NCI-H1694 treated with DMSO at 0.1 percent for 48 hours (cell line): ENCODE measurements at regions not wholly inside any gene's neighbourhood (a gene's known extent, or its start where the extent isn't known, plus 50 kb on each side); places are given as distances from the start of the nearest gene placed in this dataset.
"Not testable (repeated sequence)": the region's sequence is repeated elsewhere in the genome, so short reads cannot be mapped to it uniquely, and the experiment has no call there.

Experiments
- DNase-seq: peaks from one replicate; lab custom pipeline; 2025; lab: John Stamatoyannopoulos, UW

- no peak for DNase-seq
Observed at GRCh38 chr9:82382887-82383616, 394.5 kb downstream of the SPATA31D1 start.

DNA sequence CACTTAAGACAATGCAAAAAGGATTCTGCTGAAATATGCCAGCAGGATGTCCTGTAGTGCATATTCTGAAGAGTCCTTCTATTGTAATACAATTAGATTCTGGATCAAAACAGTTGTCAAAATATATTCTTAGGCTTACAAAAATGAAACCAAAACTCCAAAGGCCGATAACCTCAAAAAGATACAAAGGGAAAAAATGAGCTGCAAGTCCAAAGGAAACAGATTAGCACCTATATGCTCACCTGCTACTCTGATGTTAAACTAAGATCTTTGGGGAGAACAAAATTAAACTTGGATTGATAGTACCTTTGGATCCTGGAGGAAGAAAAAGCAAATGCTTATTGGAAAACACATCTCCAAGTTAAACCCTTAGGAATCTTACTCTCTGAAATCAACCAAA, 397.1 kb downstream of the SPATA31D1 start:
- DNase-seq, result no peak

- no peak for DNase-seq
Observed at GRCh38 chr9:82397534-82397933, 409.0 kb downstream of the SPATA31D1 start.

GRCh38 chr9:82404196-82404870, 415.8 kb downstream of the SPATA31D1 start:
- DNase-seq, result no peak

DNA sequence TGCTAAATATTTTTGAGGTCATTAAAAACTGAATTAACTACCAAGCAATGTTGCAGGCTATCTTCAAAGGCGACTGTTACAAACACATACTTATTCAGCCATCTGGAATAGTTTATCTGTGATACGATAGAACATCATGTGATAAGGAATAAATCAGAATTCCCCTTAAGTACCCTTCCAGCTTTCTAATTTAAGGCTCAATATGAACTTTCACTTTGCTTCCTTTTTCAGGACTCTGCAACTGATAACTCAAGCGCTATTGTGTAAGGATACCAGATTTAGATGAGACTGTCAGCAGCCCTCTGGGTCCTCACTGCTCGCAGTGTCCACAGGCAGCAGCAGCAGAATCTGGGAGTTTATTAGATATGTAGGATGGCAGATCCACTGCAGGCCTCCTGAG, 416.3 kb downstream of the SPATA31D1 start:
- DNase-seq, result no peak

GRCh38 chr9:82406456-82407085, 418.0 kb downstream of the SPATA31D1 start:
- no peak for DNase-seq

DNA sequence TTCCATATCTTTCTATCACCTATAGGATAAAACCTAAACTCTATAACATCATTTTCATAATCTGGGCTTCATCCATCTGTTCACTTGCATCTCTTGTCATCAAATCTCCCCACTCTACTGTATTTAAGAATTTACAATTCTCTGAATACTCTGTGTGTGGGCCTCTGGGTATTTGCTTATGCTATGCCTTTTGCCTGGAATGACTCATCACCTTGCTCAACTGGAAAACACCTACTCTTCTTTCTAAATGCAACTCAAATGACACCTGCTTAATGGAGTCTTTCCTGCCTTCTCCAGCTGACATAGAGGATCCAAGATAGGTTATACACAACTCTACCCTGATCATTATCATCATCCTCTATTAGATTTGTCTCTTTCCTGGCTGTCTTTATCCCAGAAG, 421.7 kb downstream of the SPATA31D1 start:
- no peak for DNase-seq

GRCh38 chr9:82410866-82411265, 422.3 kb downstream of the SPATA31D1 start:
- DNase-seq, result no peak

- DNase-seq, result no peak
Observed at GRCh38 chr9:82412586-82413305, 424.2 kb downstream of the SPATA31D1 start.

GRCh38 chr9:82417501-82417900, 428.9 kb downstream of the SPATA31D1 start:
- DNase-seq, result no peak

DNA sequence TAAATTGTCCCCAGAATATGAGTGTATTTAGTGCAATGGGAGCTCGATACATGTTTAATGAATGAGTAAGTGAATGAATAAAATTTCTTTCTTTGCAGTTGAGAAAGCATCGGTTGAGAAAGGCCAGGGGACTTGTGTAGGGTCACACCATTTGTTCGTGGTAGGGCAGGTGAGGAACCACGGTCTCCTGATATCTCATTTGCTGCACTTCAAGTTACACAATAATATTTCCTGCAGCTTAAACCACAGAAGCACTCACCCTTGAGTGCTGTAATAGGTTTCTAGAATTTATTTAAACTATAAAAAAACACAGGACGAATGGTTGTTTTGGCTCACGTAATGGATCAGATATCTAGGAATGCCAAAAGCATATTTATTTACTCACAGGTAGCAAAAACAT, 429.8 kb downstream of the SPATA31D1 start:
- no peak for DNase-seq

DNA sequence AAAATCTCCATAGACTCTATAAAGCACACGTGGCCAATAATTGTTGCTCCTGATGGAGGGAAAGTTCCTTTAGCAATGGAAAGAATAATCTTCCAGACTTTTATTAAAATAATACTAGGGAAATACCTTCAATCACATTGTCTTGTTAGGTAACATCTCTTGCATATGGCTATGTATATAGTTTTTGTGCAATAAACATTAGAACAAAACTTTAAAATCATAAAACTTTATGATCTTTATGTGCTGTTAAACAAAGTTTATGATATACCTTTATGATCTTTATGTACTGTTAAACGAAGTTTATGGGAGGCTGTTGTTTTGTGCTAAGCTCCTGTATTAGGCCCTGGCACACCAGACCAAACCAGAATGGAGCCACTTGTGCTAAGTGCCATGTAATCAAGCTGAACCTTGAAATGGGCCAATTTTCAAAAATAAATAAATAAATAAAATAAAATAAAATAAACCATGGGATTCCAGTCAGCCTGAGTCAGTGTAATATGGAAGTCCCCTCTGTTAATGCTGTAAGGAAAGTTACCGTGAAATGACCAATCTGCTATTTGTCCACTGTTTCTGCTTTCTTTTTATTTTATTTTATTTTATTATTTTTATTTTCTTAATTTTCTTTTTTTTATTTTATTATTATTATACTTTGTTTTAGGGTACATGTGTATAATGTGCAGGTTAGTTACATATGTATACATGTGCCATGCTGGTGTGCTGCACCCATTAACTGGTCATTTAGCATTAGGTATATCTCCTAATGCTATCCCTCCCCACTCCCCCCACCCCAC, 431.3 kb downstream of the SPATA31D1 start:
- no peak for DNase-seq

DNA sequence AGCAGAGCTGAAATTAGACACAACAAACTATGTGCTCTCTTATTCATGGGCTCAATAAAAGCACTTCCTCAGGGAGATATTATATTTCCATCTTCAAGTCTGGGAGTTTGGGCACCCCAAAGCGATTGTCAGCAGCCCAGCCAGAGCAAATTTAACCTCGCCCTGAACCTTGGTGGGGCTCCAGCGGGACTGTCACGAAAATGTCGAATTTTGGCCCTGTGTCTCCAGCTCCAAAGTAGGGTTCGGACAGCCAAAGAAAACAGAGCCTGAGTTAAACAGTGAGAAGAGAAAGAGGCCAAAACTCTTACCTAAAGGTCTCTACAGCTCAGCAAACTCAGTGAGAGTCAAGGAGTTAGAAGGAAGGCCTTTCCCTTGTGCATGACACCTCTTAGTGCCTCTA, 432.9 kb downstream of the SPATA31D1 start:
- DNase-seq, result no peak

- no peak for DNase-seq
Observed at GRCh38 chr9:82423700-82424099, 435.1 kb downstream of the SPATA31D1 start.

DNA sequence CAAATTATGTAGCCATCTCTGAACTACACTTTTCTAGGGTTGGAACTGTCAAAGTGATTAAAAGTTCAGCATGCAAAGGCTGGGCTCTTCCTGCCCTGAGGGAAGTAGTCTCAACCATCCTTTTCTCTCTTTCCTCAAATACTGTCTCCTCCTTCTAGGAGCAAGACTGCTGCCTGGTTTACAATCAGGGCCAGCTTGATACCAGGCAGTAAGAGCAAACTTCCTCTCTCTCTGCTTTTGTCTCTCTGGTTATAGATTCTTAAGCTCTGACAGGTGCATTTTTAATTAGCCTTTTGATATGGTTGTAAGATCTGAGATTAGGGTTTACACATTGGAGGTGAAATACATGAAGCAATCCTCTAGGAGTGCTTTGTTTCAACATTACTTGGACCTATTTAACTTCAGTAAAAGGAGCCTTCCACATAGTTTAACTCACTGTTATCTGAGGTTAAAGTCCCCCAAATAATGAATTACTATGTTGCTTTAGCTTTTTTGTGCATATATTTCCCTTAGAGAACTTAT, 436.1 kb downstream of the SPATA31D1 start:
- DNase-seq, result no peak

DNA sequence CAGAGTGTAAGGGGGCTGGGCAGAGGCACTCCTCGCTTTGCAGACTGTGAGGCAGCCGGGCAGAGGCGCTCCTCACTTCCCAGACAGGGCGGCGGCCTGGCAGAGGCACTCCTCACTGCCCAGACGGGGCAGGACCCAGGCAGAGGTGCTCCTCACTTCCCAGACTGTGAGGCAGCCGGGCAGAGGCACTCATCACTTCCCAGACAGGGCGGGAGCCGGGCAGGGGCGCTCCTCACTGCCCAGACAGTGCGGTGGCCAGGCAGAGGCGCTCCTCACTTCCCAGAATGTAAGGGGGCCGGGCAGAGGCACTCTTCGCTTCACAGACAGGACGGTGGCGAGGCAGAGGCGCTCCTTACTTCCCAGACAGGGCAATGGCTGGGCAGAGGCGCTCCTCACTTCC, 442.5 kb downstream of the SPATA31D1 start:
- no peak for DNase-seq

DNA sequence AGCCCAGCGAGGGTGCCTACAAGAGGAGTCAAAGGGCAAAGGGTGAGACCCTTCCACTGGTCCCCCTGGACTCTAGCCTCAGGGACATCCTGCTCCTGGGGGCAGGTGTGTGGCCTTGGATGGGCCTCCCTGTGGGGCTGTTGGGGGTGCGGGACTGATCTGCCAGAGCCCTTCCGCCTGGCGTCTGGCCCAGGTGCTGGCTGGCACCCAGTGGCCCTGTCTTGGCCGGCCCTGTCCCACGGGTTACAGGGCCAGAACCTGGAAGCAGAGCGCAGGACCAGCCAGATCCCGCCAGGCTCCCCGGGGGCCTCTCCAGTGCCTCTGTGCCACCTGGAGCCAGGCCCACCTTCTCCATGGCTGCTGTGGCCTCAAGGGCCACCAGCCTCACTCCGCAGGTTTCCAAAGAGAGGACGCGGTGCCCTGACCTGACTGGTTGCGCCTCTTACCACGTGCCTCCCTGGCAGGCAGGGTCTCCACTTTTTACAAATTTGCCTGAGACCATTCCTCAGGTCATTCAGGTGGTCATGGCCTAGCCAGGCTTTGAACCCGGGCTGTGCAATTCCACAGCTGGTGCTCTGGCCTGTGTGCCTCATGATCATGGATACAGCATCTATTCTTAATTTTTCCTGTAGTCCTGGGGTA, 444.8 kb downstream of the SPATA31D1 start:
- DNase-seq, result not testable (repeated sequence)

GRCh38 chr9:82436475-82436874, 447.9 kb downstream of the SPATA31D1 start:
- DNase-seq, result no peak

- not testable (repeated sequence) for DNase-seq
Observed at GRCh38 chr9:82437183-82437582, 448.6 kb downstream of the SPATA31D1 start.

DNA sequence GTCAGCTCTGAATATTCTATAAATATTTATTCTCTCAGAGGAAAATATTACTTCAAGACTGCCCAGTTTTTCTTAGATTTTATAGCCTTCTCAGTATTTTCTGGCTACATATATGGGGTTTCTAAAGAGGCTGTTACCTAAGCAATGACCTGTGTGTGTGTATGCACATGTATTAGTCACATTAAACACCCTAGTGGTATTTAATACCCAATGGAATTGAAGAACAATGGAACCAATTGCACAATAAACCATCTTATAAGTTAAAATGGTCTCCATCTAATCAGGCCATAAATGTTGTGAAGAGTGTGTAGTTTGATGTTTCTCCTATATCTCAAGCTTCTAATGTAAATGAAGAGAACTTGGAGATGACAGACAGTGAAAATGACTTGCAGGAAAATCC, 450.0 kb downstream of the SPATA31D1 start:
- no peak for DNase-seq

GRCh38 chr9:82443312-82443711, 454.7 kb downstream of the SPATA31D1 start:
- DNase-seq, result no peak
